ENCODE measurements at regions not wholly inside any gene's neighbourhood (a gene's known extent, or its start where the extent isn't known, plus 50 kb on each side); places are given as distances from the start of the nearest gene placed in this dataset.

- H3K27ac ChIP-seq = no peak overlapping the region
- H3K27me3 ChIP-seq = no peaks in the 10 kb centered on the region
- TF ChIP-seq CTCF (IDR thresholded peaks at IDR 0.05; ENCODE audit: low read depth, low read length) = no peak
- DNase-seq (ENCODE audit: low read depth in 1 of 2, low spot score in 1 of 2) = no peak
- no peaks in the 10 kb centered on the region for H3K36me3 ChIP-seq
- no peaks in the 10 kb centered on the region for H3K4me1 ChIP-seq (ENCODE audit: low read depth)
- no peaks in the 10 kb centered on the region for H3K9me3 ChIP-seq (ENCODE audit: low read depth)
- H3K4me3 ChIP-seq = no peak overlapping the region
Observed at GRCh38 chr4:148881860-148882643, 439.8 kb upstream of the NR3C2 start.

GRCh38 chr4:148874331-148874730 is 432.1 kb upstream of the NR3C2 start:
- no peaks in the 10 kb centered on the region for H3K27me3 ChIP-seq
- no peaks in the 10 kb centered on the region for H3K36me3 ChIP-seq
- no peak overlapping the region for H3K27ac ChIP-seq
- DNase-seq (ENCODE audit: low read depth in 1 of 2, low spot score in 1 of 2) = no peak
- TF ChIP-seq CTCF (IDR thresholded peaks at IDR 0.05; ENCODE audit: low read depth, low read length) = no peak
- H3K4me3 ChIP-seq = no peak overlapping the region
- H3K4me1 ChIP-seq (ENCODE audit: low read depth) = no peaks in the 10 kb centered on the region
- no peaks in the 10 kb centered on the region for H3K9me3 ChIP-seq (ENCODE audit: low read depth)

GRCh38 chr4:148868191-148868590 is 426.0 kb upstream of the NR3C2 start:
- H3K27ac ChIP-seq = no peak overlapping the region
- H3K9me3 ChIP-seq (ENCODE audit: low read depth) = no peaks in the 10 kb centered on the region
- no peak for DNase-seq (ENCODE audit: low read depth in 1 of 2, low spot score in 1 of 2)
- no peaks in the 10 kb centered on the region for H3K27me3 ChIP-seq
- no peaks in the 10 kb centered on the region for H3K36me3 ChIP-seq
- H3K4me1 ChIP-seq (ENCODE audit: low read depth) = no peaks in the 10 kb centered on the region
- no peak overlapping the region for H3K4me3 ChIP-seq
- TF ChIP-seq CTCF (IDR thresholded peaks at IDR 0.05; ENCODE audit: low read depth, low read length) = no peak

- H3K4me3 ChIP-seq = no peak overlapping the region
- H3K27me3 ChIP-seq = no peaks in the 10 kb centered on the region
- H3K27ac ChIP-seq = no peak overlapping the region
- H3K9me3 ChIP-seq (ENCODE audit: low read depth) = no peaks in the 10 kb centered on the region
- no peaks in the 10 kb centered on the region for H3K4me1 ChIP-seq (ENCODE audit: low read depth)
- DNase-seq (ENCODE audit: low read depth in 1 of 2, low spot score in 1 of 2) = no peak
- TF ChIP-seq CTCF (IDR thresholded peaks at IDR 0.05; ENCODE audit: low read depth, low read length) = no peak
- H3K36me3 ChIP-seq = no peaks in the 10 kb centered on the region
Observed at GRCh38 chr4:148866666-148867065, 424.5 kb upstream of the NR3C2 start.

GRCh38 chr4:148857973-148858534 is 415.8 kb upstream of the NR3C2 start:
- Histone ChIP-seq H3K9me3 (ENCODE audit: low read depth) (no peaks in the 10 kb centered on the region), H3K27ac (no peak overlapping the region), H3K4me1 (ENCODE audit: low read depth) (no peaks in the 10 kb centered on the region), H3K27me3 (no peaks in the 10 kb centered on the region), H3K36me3 (no peaks in the 10 kb centered on the region), H3K4me3 (no peak overlapping the region)
- no peak for TF ChIP-seq CTCF (IDR thresholded peaks at IDR 0.05; ENCODE audit: low read depth, low read length)
- DNase-seq (ENCODE audit: low read depth in 1 of 2, low spot score in 1 of 2) = no peak
